ENCODE measurements at regions not wholly inside any gene's neighbourhood (a gene's known extent, or its start where the extent isn't known, plus 50 kb on each side); places are given as distances from the start of the nearest gene placed in this dataset.

DNA sequence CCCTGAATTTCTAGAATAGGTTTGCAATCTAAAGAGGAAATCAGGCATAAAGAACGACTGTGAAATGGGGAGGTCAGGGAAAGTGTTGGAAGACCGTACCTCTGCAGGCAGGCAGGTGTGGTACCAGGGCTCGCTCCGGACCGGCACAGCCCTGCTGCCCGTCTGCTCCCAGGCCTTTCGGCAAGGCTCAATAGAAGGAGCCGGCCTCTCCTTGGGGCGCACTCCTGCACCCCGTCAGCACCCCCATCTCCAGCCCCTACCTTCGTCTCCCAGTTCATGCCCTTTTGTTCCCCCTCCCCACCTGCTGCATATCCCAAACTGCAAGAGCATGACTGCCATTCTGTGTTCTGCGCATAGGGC is 139.8 kb upstream of the SOX1 start:
- Histone ChIP-seq H3K9ac (replicated peaks in 1 of 4; ENCODE audit: extremely low read depth in 1 of 4, low read depth in 3 of 4, low read length in 3 of 4) (no peak overlapping the region), H3K14ac (ENCODE audit: insufficient read length) (no peak overlapping the region), H3K4me2 (ENCODE audit: insufficient read depth in 1 of 2, low read depth in 2 of 2, low read length in 2 of 2) (no peak overlapping the region), H3K23me2 (ENCODE audit: low read depth, low read length) (no peaks in the 10 kb centered on the region), H4K8ac (ENCODE audit: extremely low read depth, insufficient read depth, low read length) (no peak overlapping the region), H3K79me2 (ENCODE audit: control insufficient read depth in 1 of 2, insufficient read depth in 2 of 2, low read length in 2 of 2) (no peaks in the 10 kb centered on the region), H2BK15ac (ENCODE audit: low read length) (no peak overlapping the region), H4K5ac (ENCODE audit: insufficient read length, low read depth, low read length) (no peak overlapping the region), H2AFZ (ENCODE audit: low read length) (no peak overlapping the region), H2BK120ac (replicated peaks; ENCODE audit: low read depth, low read length) (no peak overlapping the region), H3K56ac (replicated peaks; ENCODE audit: insufficient read length, low read depth, low read length) (no peak overlapping the region), H3K23ac (ENCODE audit: insufficient read length) (no peak overlapping the region), H3K4ac (replicated peaks; ENCODE audit: insufficient read length, low read depth, low read length) (no peak overlapping the region), H3K36me3 (ENCODE audit: control insufficient read depth in 2 of 4, insufficient read depth in 4 of 4, low read length in 3 of 4) (no peaks in the 10 kb centered on the region), H3K18ac (ENCODE audit: extremely low read depth, low read length) (no peak overlapping the region), H4K20me1 (replicated peaks in 1 of 2; ENCODE audit: control insufficient read depth in 1 of 2, insufficient read depth in 2 of 2, low read length in 2 of 2) (no peaks in the 10 kb centered on the region), H3K79me1 (ENCODE audit: low read depth, low read length) (no peaks in the 10 kb centered on the region), H3K27ac (ENCODE audit: low read depth, low read length) (no peak overlapping the region), H2BK5ac (ENCODE audit: low read depth, low read length) (no peak overlapping the region), H2AK5ac (ENCODE audit: low read depth, low read length) (no peak overlapping the region), H3K9me3 (ENCODE audit: insufficient read depth in 2 of 2, low read depth in 1 of 2, low read length in 1 of 2) (no peaks in the 10 kb centered on the region), H2BK12ac (ENCODE audit: low read depth, low read length) (no peak overlapping the region), H3K27me3 (replicated peaks in 1 of 4; ENCODE audit: control insufficient read depth in 3 of 4, extremely low read depth in 1 of 4, insufficient read depth in 3 of 4, low read length in 3 of 4) (no peaks in the 10 kb centered on the region), H3K4me1 (replicated peaks in 1 of 4; ENCODE audit: control insufficient read depth in 3 of 4, insufficient read depth in 4 of 4, low read length in 3 of 4) (no peaks in the 10 kb centered on the region), H3K4me3 (ENCODE audit: extremely low read depth in 1 of 4, insufficient read depth in 2 of 4, low read depth in 3 of 4, low read length in 4 of 4) (no peak overlapping the region), H4K91ac (replicated peaks; ENCODE audit: insufficient read length, low read length) (no peak overlapping the region), H2BK20ac (ENCODE audit: low read length) (no peak overlapping the region)
- 96% methylated on average over 12 of the region's 12 CpGs; no CpG with 5 or more reads in 1 of the 2 experiments for WGBS, 2 experiments (ENCODE audit: extremely low coverage in 1 of 2, insufficient coverage in 1 of 2, insufficient read length in 1 of 2, insufficient replicate concordance in 2 of 2, low coverage in 1 of 2, low lambda C conversion rate in 2 of 2, missing lambda C conversion rate in 1 of 2)
- CTCF ChIA-PET (ENCODE audit: partially characterized antibody), result no interaction called here
- POLR2A ChIA-PET (ENCODE audit: partially characterized antibody), result no interaction called here
- no peak for DNase-seq (ENCODE audit: low read depth in 1 of 2, low spot score in 2 of 2)
- no peak for FAIRE-seq
- TF ChIP-seq GABPA (IDR thresholded peaks at IDR 0.05; ENCODE audit: borderline replicate concordance, insufficient read depth, low read length) (no peak), ZNF274 (IDR thresholded peaks at IDR 0.05; ENCODE audit: borderline replicate concordance, extremely low read depth, low read length) (no peak), KDM4A (IDR thresholded peaks at IDR 0.05; ENCODE audit: low read depth, low read length, severe bottlenecking) (no peak), SIN3A (conservative IDR thresholded peaks at IDR 0.05 in 1 of 2, IDR thresholded peaks at IDR 0.05 in 1 of 2; ENCODE audit: low read depth in 1 of 2, low read length in 2 of 2) (no peak), CTBP2 (IDR thresholded peaks at IDR 0.05; ENCODE audit: borderline replicate concordance, insufficient read depth, insufficient read length, low read length) (no peak), RNF2 (IDR thresholded peaks at IDR 0.05; ENCODE audit: borderline replicate concordance, low read depth, low read length, missing control alignments, poor library complexity, severe bottlenecking) (no peak), RFX5 (IDR thresholded peaks at IDR 0.05; ENCODE audit: borderline replicate concordance, low read depth, low read length) (no peak), JUN (IDR thresholded peaks at IDR 0.05; ENCODE audit: low read depth, low read length) (no peak), KDM5A (IDR thresholded peaks at IDR 0.05; ENCODE audit: low read length) (no peak), TCF12 (IDR thresholded peaks at IDR 0.05; ENCODE audit: low read depth, low read length) (no peak)
- TF ChIP-seq, protein P1, sequence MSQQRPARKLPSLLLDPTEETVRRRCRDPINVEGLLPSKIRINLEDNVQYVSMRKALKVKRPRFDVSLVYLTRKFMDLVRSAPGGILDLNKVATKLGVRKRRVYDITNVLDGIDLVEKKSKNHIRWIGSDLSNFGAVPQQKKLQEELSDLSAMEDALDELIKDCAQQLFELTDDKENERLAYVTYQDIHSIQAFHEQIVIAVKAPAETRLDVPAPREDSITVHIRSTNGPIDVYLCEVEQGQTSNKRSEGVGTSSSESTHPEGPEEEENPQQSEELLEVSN (IDR thresholded peaks at IDR 0.05), result no peak
